Left lung (tissue), 4 donors: ENCODE measurements at regions not wholly inside any gene's neighbourhood (a gene's known extent, or its start where the extent isn't known, plus 50 kb on each side); places are given as distances from the start of the nearest gene placed in this dataset.

Source experiments
- ATAC-seq: fragments of 200-7000 bp; cut with Tn5 transposase; one replicate; pipeline ENCODE4 v1.9.1; 2020; ENCODE audit warnings: moderate library complexity
- DNase-seq, 4 donors: peaks; one replicate each; pipeline ENCODE4 v3.0.0-alpha.2; 2013 to 2020
- H3K27ac ChIP-seq, 2 donors: fragments of 200-600 bp; sonication (generic) in 1 of 2; one replicate each; pipeline versions ENCODE4 v1.5.0 to v1.8.0; 2020 to 2021
- H3K27me3 ChIP-seq, 2 donors: fragments of 200-600 bp; sonication (generic) in 1 of 2; one replicate each; pipeline versions ENCODE4 v1.5.0 to v1.8.0; 2020 to 2021
- H3K36me3 ChIP-seq, 2 donors: fragments of 200-600 bp; sonication (generic) in 1 of 2; one replicate each; pipeline versions ENCODE4 v1.5.0 to v1.8.0; 2020 to 2021
- H3K4me1 ChIP-seq, 2 donors: fragments of 200-600 bp; one replicate each; pipeline ENCODE4 v1.8.0; 2021
- H3K4me3 ChIP-seq, 2 donors: fragments of 200-600 bp; sonication (generic) in 1 of 2; one replicate each; pipeline versions ENCODE4 v1.5.0 to v1.8.0; 2020 to 2021; ENCODE audit warnings: mild to moderate bottlenecking in 1 of 2
- H3K9me3 ChIP-seq, 2 donors: fragments of 200-600 bp; sonication (generic) in 1 of 2; one replicate each; pipeline versions ENCODE4 v1.5.0 to v1.8.0; 2020 to 2021
- CTCF ChIP-seq, 2 donors: fragments of 200-600 bp; sonication (generic) in 1 of 2; IDR thresholded peaks; one replicate each; pipeline versions ENCODE4 v1.5.0 to v1.8.0; 2021; ENCODE audit warnings: antibody characterized with exemption in 2 of 2
- intact Hi-C, 2 donors: fragments of 100-400 bp; cut with DNase I; formaldehyde crosslinking; loops; one replicate each; pipeline versions ENCODE4 v1.11.2 to v1.14.2; 2022
- donor health status: DM: no; HTN: yes; CAD: no.
- donor health status: DM: no; HTN: no; CAD: no.

- no peaks in the 10 kb centered on the region for H3K4me1 ChIP-seq
- H3K9me3 ChIP-seq, result peaks cover 0 to 3% of the 10 kb centered on the region in 2 donors
- DNase-seq (no peak), ATAC-seq (no peak)
- H3K4me3 ChIP-seq, result no peak overlapping the region
- no peak for TF ChIP-seq CTCF (IDR thresholded peaks at IDR 0.05)
- intact Hi-C loops, result no loop called here
- no peaks in the 10 kb centered on the region for H3K36me3 ChIP-seq
- no peaks in the 10 kb centered on the region for H3K27me3 ChIP-seq
- H3K27ac ChIP-seq, result no peak overlapping the region
Observed at GRCh38 chr2:125455110-125455509, 1200.8 kb upstream of the GYPC start.

- TF ChIP-seq CTCF (IDR thresholded peaks at IDR 0.05), result no peak
- H3K9me3 ChIP-seq, result peaks cover 0 to 3% of the 10 kb centered on the region in 2 donors
- DNase-seq (no peak), ATAC-seq (no peak)
- H3K27me3 ChIP-seq, result no peaks in the 10 kb centered on the region
- no peak overlapping the region for H3K27ac ChIP-seq
- intact Hi-C loops, result no loop called here
- H3K36me3 ChIP-seq, result no peaks in the 10 kb centered on the region
- H3K4me1 ChIP-seq, result no peaks in the 10 kb centered on the region
- H3K4me3 ChIP-seq, result no peak overlapping the region
Observed at GRCh38 chr2:125456693-125457363, 1199.1 kb upstream of the GYPC start.

- no peaks in the 10 kb centered on the region for H3K27me3 ChIP-seq
- H3K4me1 ChIP-seq, result no peaks in the 10 kb centered on the region
- peaks cover 0 to 18% of the 10 kb centered on the region in 2 donors for H3K9me3 ChIP-seq
- peak in 2 of 4 donors; percentile 21 to 54 for DNase-seq
- intact Hi-C loops, result no loop called here
- no peak for ATAC-seq
- H3K27ac ChIP-seq, result no peak overlapping the region
- no peak overlapping the region for H3K4me3 ChIP-seq
- no peaks in the 10 kb centered on the region for H3K36me3 ChIP-seq
- no peak for TF ChIP-seq CTCF (IDR thresholded peaks at IDR 0.05)
Observed at GRCh38 chr2:125471963-125472362, 1184.0 kb upstream of the GYPC start.

GRCh38 chr2:125479143-125479636, 1176.8 kb upstream of the GYPC start:
- Histone ChIP-seq H3K9me3 (peaks cover 0 to 36% of the 10 kb centered on the region in 2 donors), H3K4me1 (no peaks in the 10 kb centered on the region), H3K27me3 (no peaks in the 10 kb centered on the region), H3K27ac (no peak overlapping the region), H3K36me3 (no peaks in the 10 kb centered on the region), H3K4me3 (no peak overlapping the region)
- ATAC-seq, result no peak
- peak in 1 of 4 donors; percentile 72 for DNase-seq
- no peak for TF ChIP-seq CTCF (IDR thresholded peaks at IDR 0.05)
- intact Hi-C loops, result no loop called here

GRCh38 chr2:125490308-125490707, 1165.7 kb upstream of the GYPC start:
- Histone ChIP-seq H3K4me1 (no peaks in the 10 kb centered on the region), H3K36me3 (no peaks in the 10 kb centered on the region), H3K27me3 (no peaks in the 10 kb centered on the region), H3K4me3 (no peak overlapping the region), H3K9me3 (peaks cover 0 to 8% of the 10 kb centered on the region in 2 donors), H3K27ac (no peak overlapping the region)
- DNase-seq (no peak), ATAC-seq (no peak)
- intact Hi-C loops, result no loop called here
- TF ChIP-seq CTCF (IDR thresholded peaks at IDR 0.05), result no peak
